ENCODE measurements at regions not wholly inside any gene's neighbourhood (a gene's known extent, or its start where the extent isn't known, plus 50 kb on each side); places are given as distances from the start of the nearest gene placed in this dataset.

DNA sequence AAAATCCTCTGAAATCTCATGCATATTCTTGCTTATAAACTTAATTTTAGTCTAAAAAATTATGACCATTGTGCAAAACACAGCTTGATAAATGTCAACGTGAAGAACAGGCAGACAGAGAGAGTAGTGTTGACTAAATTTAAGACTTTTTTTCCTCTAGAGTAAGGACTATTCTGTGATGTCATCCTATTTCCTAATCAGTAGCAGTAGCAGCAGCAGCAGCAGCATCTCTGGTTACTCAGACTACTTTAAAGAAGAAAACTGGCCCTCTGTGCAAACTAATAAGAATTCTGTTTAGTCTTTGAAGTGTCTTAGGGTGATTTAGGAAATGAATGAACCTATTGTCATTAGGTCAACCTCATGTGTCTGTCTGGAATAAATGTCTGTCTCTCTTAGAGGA, 403.0 kb downstream of the HINT1 start:
- no peak overlapping the region for H2BK12ac ChIP-seq (ENCODE audit: insufficient read length, low read depth, low read length)
- H3K23ac ChIP-seq (ENCODE audit: insufficient read length, low read depth, low read length), result no peak overlapping the region
- no peak overlapping the region for H2AFZ ChIP-seq (ENCODE audit: low read length)
- no peaks in the 10 kb centered on the region for H3K27me3 ChIP-seq (ENCODE audit: insufficient read depth, low read length)
- H3K4me1 Mint-ChIP-seq, result no peaks in the 10 kb centered on the region
- no peaks in the 10 kb centered on the region for H3K36me3 Mint-ChIP-seq (ENCODE audit: insufficient read depth in 1 of 3, low read depth in 3 of 3)
- H3K4me2 ChIP-seq (ENCODE audit: insufficient read depth, insufficient read length, low read length), result no peak overlapping the region
- no peaks in the 10 kb centered on the region for H3K79me1 ChIP-seq (ENCODE audit: insufficient read depth, low read depth, low read length, poor library complexity, severe bottlenecking)
- no peak overlapping the region for H2BK15ac ChIP-seq (ENCODE audit: low read depth, low read length)
- H3K18ac ChIP-seq (ENCODE audit: insufficient read length, low read depth, low read length), result no peak overlapping the region
- no peak overlapping the region for H3T11ph ChIP-seq (ENCODE audit: low read length)
- TF ChIP-seq, protein P1, sequence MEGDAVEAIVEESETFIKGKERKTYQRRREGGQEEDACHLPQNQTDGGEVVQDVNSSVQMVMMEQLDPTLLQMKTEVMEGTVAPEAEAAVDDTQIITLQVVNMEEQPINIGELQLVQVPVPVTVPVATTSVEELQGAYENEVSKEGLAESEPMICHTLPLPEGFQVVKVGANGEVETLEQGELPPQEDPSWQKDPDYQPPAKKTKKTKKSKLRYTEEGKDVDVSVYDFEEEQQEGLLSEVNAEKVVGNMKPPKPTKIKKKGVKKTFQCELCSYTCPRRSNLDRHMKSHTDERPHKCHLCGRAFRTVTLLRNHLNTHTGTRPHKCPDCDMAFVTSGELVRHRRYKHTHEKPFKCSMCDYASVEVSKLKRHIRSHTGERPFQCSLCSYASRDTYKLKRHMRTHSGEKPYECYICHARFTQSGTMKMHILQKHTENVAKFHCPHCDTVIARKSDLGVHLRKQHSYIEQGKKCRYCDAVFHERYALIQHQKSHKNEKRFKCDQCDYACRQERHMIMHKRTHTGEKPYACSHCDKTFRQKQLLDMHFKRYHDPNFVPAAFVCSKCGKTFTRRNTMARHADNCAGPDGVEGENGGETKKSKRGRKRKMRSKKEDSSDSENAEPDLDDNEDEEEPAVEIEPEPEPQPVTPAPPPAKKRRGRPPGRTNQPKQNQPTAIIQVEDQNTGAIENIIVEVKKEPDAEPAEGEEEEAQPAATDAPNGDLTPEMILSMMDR (conservative IDR thresholded peaks at IDR 0.05), result no peak
- no peak overlapping the region for H3K9ac ChIP-seq (ENCODE audit: extremely low read depth, insufficient read length, low read length)
- H3K4me3 Mint-ChIP-seq, result no peak overlapping the region
- H3K56ac ChIP-seq (ENCODE audit: insufficient read length, low read depth, low read length), result no peak overlapping the region
- no peak overlapping the region for H3K27ac Mint-ChIP-seq
- no peak overlapping the region for H3K14ac ChIP-seq (ENCODE audit: insufficient read depth, low read length)
- H3K23me2 ChIP-seq (ENCODE audit: insufficient read length, low read depth, low read length, poor library complexity, severe bottlenecking), result no peaks in the 10 kb centered on the region
- H3K9me3 ChIP-seq (ENCODE audit: control insufficient read depth, low read depth, low read length), result no peaks in the 10 kb centered on the region
- no peak overlapping the region for H2AK5ac ChIP-seq (ENCODE audit: insufficient read length, low read length)
- no peak overlapping the region for H2BK5ac ChIP-seq (ENCODE audit: insufficient read length, low read length)
- H3K27ac ChIP-seq (ENCODE audit: insufficient read length, low read depth, low read length), result no peak overlapping the region
- no CpG with 5 or more reads among the region's 1 CpG for WGBS (ENCODE audit: extremely low coverage, insufficient read length, low lambda C conversion rate)
- no peak overlapping the region for H3K4ac ChIP-seq (ENCODE audit: low read depth, low read length)
- H3K9me3 Mint-ChIP-seq, result no peaks in the 10 kb centered on the region; a peak in 1 of 5 replicates
- H4K91ac ChIP-seq (ENCODE audit: insufficient read length, low read depth, low read length), result no peak overlapping the region
- no peaks in the 10 kb centered on the region for H4K20me1 ChIP-seq (ENCODE audit: control insufficient read depth, insufficient read depth, insufficient read length)
- H2BK20ac ChIP-seq (ENCODE audit: low read depth, low read length, poor library complexity, severe bottlenecking), result no peak overlapping the region
- H4K8ac ChIP-seq (replicated peaks; ENCODE audit: insufficient read length, low read depth, low read length), result no peak overlapping the region
- H4K5ac ChIP-seq (ENCODE audit: insufficient read length, low read depth, low read length), result no peak overlapping the region
- H2BK120ac ChIP-seq (ENCODE audit: low read depth, low read length, poor library complexity, severe bottlenecking), result no peak overlapping the region
- no peaks in the 10 kb centered on the region for H3K79me2 ChIP-seq (ENCODE audit: insufficient read depth, low read length)
- no peak for DNase-seq
- H3K4me1 ChIP-seq (ENCODE audit: insufficient read depth, low read length), result no peaks in the 10 kb centered on the region
- H3K27me3 Mint-ChIP-seq (ENCODE audit: low read depth), result no peaks in the 10 kb centered on the region
